HepG2 (cell line): ENCODE measurements at regions not wholly inside any gene's neighbourhood (a gene's known extent, or its start where the extent isn't known, plus 50 kb on each side); places are given as distances from the start of the nearest gene placed in this dataset.

Experiments
- ATAC-seq: fragments of 200-7000 bp; cut with Tn5 transposase; 3 replicates; pipeline ENCODE4 v1.9.1; 2020; ENCODE audit warnings: mild to moderate bottlenecking, moderate library complexity
- BruUV-seq: library from RNA; stranded (reverse); fragments of 400-500 nt; replicated peaks from 2 replicates; lab custom pipeline; 2021; lab: Mats Ljungman, UMichigan
- CTCF ChIA-PET: fragments of 300-600 bp; formaldehyde crosslinking; extraction: SDS; loops from one replicate; lab custom pipeline; 2021; ENCODE audit warnings: low total read pairs, inconsistent platforms, low intra/inter-chr PET ratio; lab: Yijun Ruan, JAX
- POLR2A ChIA-PET: fragments of 350-600 bp; sonication (Branson Sonifier 250); formaldehyde crosslinking; loops from one replicate; lab custom pipeline; 2020; ENCODE audit warnings: antibody characterized with exemption, inconsistent platforms; lab: Yijun Ruan, JAX
- DNase-seq: peaks from one replicate; pipeline ENCODE4 v3.0.0-alpha.2; 2015; ENCODE audit warnings: low spot score
- FAIRE-seq: peaks from 3 replicates; lab custom pipeline; 2011; peaks lifted over from hg19 to GRCh38; lab: Jason Lieb, UNC
- H2AFZ ChIP-seq: one replicate; pipeline ENCODE4 v1.6.1; 2011; ENCODE audit warnings: low read length, inconsistent platforms
- H3K27ac ChIP-seq: fragments of 300-600 bp; 3 replicates; pipeline ENCODE4 v1.8.0; 2011; ENCODE audit warnings: mixed run types, mild to moderate bottlenecking, mixed read lengths, low read length, inconsistent platforms; ENCODE audit not compliant: insufficient read depth; ENCODE audit errors: extremely low read length
- H3K27me3 ChIP-seq, 2 experiments: fragments of 200-600 bp in 1 of 2; 2 replicates in 1 of 2; 3 replicates in 1 of 2; pipeline versions ENCODE4 v1.6.0 to v1.8.0; 2011; ENCODE audit warnings: low read length in 2 of 2, mild to moderate bottlenecking in 2 of 2, moderate library complexity in 2 of 2, inconsistent platforms in 1 of 2; ENCODE audit not compliant: insufficient read depth in 2 of 2, control insufficient read depth in 1 of 2
- H3K36me3 ChIP-seq, 2 experiments: fragments of 200-600 bp in 1 of 2; replicated peaks in 1 of 2; 2 replicates in 1 of 2; 3 replicates in 1 of 2; pipeline versions ENCODE4 v1.5.1 to v1.8.0; 2011; ENCODE audit warnings: low read length in 2 of 2, inconsistent platforms in 1 of 2; ENCODE audit not compliant: insufficient read depth in 2 of 2, control insufficient read depth in 1 of 2
- H3K4me1 ChIP-seq: 2 replicates; pipeline ENCODE4 v1.5.1; 2012; ENCODE audit warnings: low read length, inconsistent platforms; ENCODE audit not compliant: insufficient read depth
- H3K4me2 ChIP-seq: 2 replicates; pipeline ENCODE4 v1.6.0; 2011; ENCODE audit warnings: low read depth, low read length, inconsistent platforms
- H3K4me3 ChIP-seq, 3 experiments: fragments of 200-600 bp in 1 of 3; sonication (generic), shearing (Covaris generic) in 1 of 3; replicated peaks in 1 of 3; 2 replicates each; pipeline ENCODE4 v1.5.1; 2011 to 2016; ENCODE audit warnings: low read length in 3 of 3, inconsistent platforms in 2 of 3, low read depth in 2 of 3, mild to moderate bottlenecking in 2 of 3, control low read depth in 1 of 3, mixed read lengths in 1 of 3; ENCODE audit not compliant: insufficient read depth in 1 of 3
- H3K79me2 ChIP-seq: one replicate; pipeline ENCODE4 v1.6.1; 2011; ENCODE audit warnings: low read length, inconsistent platforms; ENCODE audit not compliant: insufficient read depth
- H3K9ac ChIP-seq: 2 replicates; pipeline ENCODE4 v1.6.0; 2011; ENCODE audit warnings: mild to moderate bottlenecking, low read depth, low read length, inconsistent platforms; ENCODE audit not compliant: insufficient read depth
- H3K9me3 ChIP-seq: 2 replicates; pipeline ENCODE4 v1.5.1; 2012; ENCODE audit warnings: mild to moderate bottlenecking, low read length
- H4K20me1 ChIP-seq: 2 replicates; pipeline ENCODE4 v1.6.0; 2011; ENCODE audit warnings: inconsistent platforms, mild to moderate bottlenecking, low read length, moderate library complexity; ENCODE audit not compliant: insufficient read depth
- BORCS8-MEF2B ChIP-seq: sonication (generic); formaldehyde crosslinking; IDR thresholded peaks from 2 replicates; pipeline ENCODE4 v1.8.0; 2022; ENCODE audit warnings: mild to moderate bottlenecking, missing genetic modification reagents
- PCBP1 ChIP-seq: fragments of 200-400 bp; formaldehyde crosslinking; IDR thresholded peaks from 2 replicates; pipeline ENCODE4 v1.6.1; 2017; ENCODE audit warnings: mild to moderate bottlenecking, low read depth, low read length, borderline replicate concordance
- ZFP1 ChIP-seq: IDR thresholded peaks from 2 replicates; pipeline ENCODE4 v1.6.1; 2016
- ZNF12 ChIP-seq: sonication (generic); formaldehyde crosslinking; IDR thresholded peaks from 2 replicates; pipeline ENCODE4 v1.5.0; 2020; ENCODE audit warnings: missing genetic modification reagents
- ZNF224 ChIP-seq: sonication (generic); formaldehyde crosslinking; IDR thresholded peaks from 2 replicates; pipeline ENCODE4 v1.5.0; 2020; ENCODE audit warnings: mild to moderate bottlenecking, missing genetic modification reagents
- ZNF382 ChIP-seq: sonication (generic); formaldehyde crosslinking; IDR thresholded peaks from 2 replicates; pipeline ENCODE4 v1.5.0; 2020; ENCODE audit warnings: missing genetic modification reagents, mild to moderate bottlenecking, borderline replicate concordance
- ZNF605 ChIP-seq: sonication (generic); formaldehyde crosslinking; IDR thresholded peaks from 2 replicates; pipeline ENCODE4 v1.8.0; 2022; ENCODE audit warnings: mild to moderate bottlenecking, missing genetic modification reagents
- ZNF619 ChIP-seq: sonication (generic); formaldehyde crosslinking; IDR thresholded peaks from 2 replicates; pipeline ENCODE4 v1.4.0; 2020; ENCODE audit warnings: mild to moderate bottlenecking, missing genetic modification reagents
- WGBS: methylation state at CpG from one replicate; pipeline ENCODE4 v1.1.6; 2017; ENCODE audit warnings: low lambda C conversion rate; 5-methylcytosine and 5-hydroxymethylcytosine counted together
- in situ Hi-C: cut with HindIII; loops from 2 replicates; pipeline ENCODE4 v1.10.0; 2017; ENCODE audit warnings: low pct_unique_long_range_greater_than_20kb; ENCODE audit not compliant: extremely low pct_ligation_motif_present
- intact Hi-C: fragments of 100-400 bp; cut with micrococcal nuclease; formaldehyde crosslinking; loops from one replicate; pipeline ENCODE4 v1.10.0; 2022; ENCODE audit not compliant: unreplicated experiment
- TF ChIP-seq, protein P1 (sequence below): sonication (generic); formaldehyde crosslinking; IDR thresholded peaks from 2 replicates; pipeline ENCODE4 v1.5.0; 2020; ENCODE audit warnings: missing genetic modification reagents, mild to moderate bottlenecking, borderline replicate concordance
- TF ChIP-seq, protein P2 (sequence below): sonication (generic); formaldehyde crosslinking; IDR thresholded peaks from 2 replicates; pipeline ENCODE4 v1.4.0; 2020; ENCODE audit warnings: missing genetic modification reagents, borderline replicate concordance
- TF ChIP-seq, protein P3 (sequence below): sonication (generic); formaldehyde crosslinking; IDR thresholded peaks from 2 replicates; pipeline ENCODE4 v1.5.1; 2020; ENCODE audit warnings: missing genetic modification reagents, mild to moderate bottlenecking, borderline replicate concordance
- TF ChIP-seq, protein P4 (sequence below): sonication (generic); formaldehyde crosslinking; IDR thresholded peaks from 2 replicates; pipeline ENCODE4 v1.8.0; 2022; ENCODE audit warnings: low read depth, missing genetic modification reagents
- TF ChIP-seq, protein P5 (sequence below): sonication (generic); formaldehyde crosslinking; IDR thresholded peaks from 2 replicates; pipeline ENCODE4 v1.5.0; 2020; ENCODE audit warnings: missing genetic modification reagents, mild to moderate bottlenecking, borderline replicate concordance
- TF ChIP-seq, protein P6 (sequence below): sonication (generic); formaldehyde crosslinking; IDR thresholded peaks from 2 replicates; pipeline ENCODE4 v1.4.0; 2020; ENCODE audit warnings: mild to moderate bottlenecking, missing genetic modification reagents

DNA sequence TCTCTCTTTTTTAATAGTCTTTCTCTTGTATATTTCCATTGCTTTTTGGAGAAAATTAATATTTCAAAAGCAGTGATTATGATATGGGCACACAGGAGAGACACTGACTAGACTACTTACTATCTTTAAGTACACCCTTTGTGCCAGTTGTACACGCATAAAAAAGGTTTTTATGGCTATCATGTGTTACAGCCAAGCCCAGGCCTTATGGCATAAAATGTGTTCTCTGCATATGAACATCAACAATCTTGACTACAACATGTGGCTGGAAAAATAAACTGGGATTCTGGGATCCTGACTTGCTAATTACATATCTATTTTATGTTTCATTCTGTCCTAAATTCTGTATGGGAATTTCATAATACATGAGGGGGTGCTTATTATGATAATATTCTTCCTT is 1401.8 kb downstream of the SLITRK5 start (continued):
- TF ChIP-seq, protein P1, sequence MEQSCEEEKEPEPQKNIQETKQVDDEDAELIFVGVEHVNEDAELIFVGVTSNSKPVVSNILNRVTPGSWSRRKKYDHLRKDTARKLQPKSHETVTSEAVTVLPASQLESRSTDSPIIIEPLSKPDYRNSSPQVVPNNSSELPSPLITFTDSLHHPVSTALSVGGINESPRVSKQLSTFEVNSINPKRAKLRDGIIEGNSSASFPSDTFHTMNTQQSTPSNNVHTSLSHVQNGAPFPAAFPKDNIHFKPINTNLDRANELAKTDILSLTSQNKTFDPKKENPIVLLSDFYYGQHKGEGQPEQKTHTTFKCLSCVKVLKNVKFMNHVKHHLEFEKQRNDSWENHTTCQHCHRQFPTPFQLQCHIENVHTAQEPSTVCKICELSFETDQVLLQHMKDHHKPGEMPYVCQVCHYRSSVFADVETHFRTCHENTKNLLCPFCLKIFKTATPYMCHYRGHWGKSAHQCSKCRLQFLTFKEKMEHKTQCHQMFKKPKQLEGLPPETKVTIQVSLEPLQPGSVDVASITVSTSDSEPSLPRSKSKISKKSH, result no peak
- TF ChIP-seq, protein P2, sequence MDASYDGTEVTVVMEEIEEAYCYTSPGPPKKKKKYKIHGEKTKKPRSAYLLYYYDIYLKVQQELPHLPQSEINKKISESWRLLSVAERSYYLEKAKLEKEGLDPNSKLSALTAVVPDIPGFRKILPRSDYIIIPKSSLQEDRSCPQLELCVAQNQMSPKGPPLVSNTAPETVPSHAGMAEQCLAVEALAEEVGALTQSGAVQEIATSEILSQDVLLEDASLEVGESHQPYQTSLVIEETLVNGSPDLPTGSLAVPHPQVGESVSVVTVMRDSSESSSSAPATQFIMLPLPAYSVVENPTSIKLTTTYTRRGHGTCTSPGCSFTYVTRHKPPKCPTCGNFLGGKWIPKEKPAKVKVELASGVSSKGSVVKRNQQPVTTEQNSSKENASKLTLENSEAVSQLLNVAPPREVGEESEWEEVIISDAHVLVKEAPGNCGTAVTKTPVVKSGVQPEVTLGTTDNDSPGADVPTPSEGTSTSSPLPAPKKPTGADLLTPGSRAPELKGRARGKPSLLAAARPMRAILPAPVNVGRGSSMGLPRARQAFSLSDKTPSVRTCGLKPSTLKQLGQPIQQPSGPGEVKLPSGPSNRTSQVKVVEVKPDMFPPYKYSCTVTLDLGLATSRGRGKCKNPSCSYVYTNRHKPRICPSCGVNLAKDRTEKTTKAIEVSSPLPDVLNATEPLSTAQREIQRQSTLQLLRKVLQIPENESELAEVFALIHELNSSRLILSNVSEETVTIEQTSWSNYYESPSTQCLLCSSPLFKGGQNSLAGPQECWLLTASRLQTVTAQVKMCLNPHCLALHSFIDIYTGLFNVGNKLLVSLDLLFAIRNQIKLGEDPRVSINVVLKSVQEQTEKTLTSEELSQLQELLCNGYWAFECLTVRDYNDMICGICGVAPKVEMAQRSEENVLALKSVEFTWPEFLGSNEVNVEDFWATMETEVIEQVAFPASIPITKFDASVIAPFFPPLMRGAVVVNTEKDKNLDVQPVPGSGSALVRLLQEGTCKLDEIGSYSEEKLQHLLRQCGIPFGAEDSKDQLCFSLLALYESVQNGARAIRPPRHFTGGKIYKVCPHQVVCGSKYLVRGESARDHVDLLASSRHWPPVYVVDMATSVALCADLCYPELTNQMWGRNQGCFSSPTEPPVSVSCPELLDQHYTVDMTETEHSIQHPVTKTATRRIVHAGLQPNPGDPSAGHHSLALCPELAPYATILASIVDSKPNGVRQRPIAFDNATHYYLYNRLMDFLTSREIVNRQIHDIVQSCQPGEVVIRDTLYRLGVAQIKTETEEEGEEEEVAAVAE, result no peak
- TF ChIP-seq ZNF619, result no peak

DNA sequence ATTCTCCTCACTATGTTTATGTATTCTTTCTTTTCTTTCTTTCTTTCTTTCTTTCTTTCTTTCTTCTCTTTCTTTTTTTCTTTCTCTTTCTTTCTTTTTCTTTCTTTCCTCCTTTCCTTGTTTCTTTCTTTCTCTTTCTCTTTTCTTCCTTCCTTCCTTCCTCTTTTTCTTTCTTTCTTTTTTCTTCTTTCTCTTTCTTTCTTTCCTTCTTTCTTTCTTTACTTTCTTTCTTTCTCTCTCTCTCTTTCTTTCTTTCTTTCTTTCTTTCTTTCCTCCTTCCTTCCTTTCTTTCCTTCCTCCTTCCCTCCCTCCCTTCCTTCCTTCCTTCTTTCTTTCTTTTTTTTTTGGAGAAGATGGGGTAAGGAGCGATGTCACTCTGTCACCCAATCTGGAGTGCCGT is 1405.5 kb downstream of the SLITRK5 start:
- DNase-seq (no peak), ATAC-seq (no peak), FAIRE-seq (no peak)
- Histone ChIP-seq H3K36me3 (no peaks in the 10 kb centered on the region), H3K27ac (no peak overlapping the region), H3K27me3 (no peaks in the 10 kb centered on the region), H3K4me2 (no peak overlapping the region), H3K79me2 (no peaks in the 10 kb centered on the region), H3K4me1 (no peaks in the 10 kb centered on the region), H2AFZ (no peak overlapping the region), H4K20me1 (no peaks in the 10 kb centered on the region), H3K4me3 (no peak overlapping the region), H3K9ac (no peak overlapping the region), H3K9me3 (no peaks in the 10 kb centered on the region)
- WGBS, result 25% methylated on average over 2 of the region's 2 CpGs
- POLR2A ChIA-PET, result no interaction called here
- in situ Hi-C loops (no loop called here), intact Hi-C loops (no loop called here)
- BruUV-seq, result no TSS peak
- CTCF ChIA-PET, result no interaction called here
- TF ChIP-seq, protein P3, sequence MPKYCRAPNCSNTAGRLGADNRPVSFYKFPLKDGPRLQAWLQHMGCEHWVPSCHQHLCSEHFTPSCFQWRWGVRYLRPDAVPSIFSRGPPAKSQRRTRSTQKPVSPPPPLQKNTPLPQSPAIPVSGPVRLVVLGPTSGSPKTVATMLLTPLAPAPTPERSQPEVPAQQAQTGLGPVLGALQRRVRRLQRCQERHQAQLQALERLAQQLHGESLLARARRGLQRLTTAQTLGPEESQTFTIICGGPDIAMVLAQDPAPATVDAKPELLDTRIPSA (CRISPR knock-in tag), result no peak
- TF ChIP-seq ZNF12 (CRISPR knock-in tag) (no peak), BORCS8-MEF2B (CRISPR knock-in tag) (no peak), ZFP1 (CRISPR knock-in tag) (no peak), ZNF224 (no peak), PCBP1 (no peak), ZNF605 (CRISPR knock-in tag) (no peak), ZNF382 (CRISPR knock-in tag) (no peak)
- TF ChIP-seq, protein P4, sequence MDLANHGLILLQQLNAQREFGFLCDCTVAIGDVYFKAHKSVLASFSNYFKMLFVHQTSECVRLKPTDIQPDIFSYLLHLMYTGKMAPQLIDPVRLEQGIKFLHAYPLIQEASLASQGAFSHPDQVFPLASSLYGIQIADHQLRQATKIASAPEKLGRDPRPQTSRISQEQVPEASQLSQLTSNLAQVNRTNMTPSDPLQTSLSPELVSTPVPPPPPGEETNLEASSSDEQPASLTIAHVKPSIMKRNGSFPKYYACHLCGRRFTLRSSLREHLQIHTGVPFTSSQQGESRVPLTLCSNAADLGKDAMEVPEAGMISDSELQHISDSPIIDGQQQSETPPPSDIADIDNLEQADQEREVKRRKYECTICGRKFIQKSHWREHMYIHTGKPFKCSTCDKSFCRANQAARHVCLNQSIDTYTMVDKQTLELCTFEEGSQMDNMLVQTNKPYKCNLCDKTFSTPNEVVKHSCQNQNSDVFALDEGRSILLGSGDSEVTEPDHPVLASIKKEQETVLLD, result no peak
- TF ChIP-seq, protein P5, sequence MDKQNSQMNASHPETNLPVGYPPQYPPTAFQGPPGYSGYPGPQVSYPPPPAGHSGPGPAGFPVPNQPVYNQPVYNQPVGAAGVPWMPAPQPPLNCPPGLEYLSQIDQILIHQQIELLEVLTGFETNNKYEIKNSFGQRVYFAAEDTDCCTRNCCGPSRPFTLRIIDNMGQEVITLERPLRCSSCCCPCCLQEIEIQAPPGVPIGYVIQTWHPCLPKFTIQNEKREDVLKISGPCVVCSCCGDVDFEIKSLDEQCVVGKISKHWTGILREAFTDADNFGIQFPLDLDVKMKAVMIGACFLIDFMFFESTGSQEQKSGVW, result no peak
- TF ChIP-seq, protein P6, sequence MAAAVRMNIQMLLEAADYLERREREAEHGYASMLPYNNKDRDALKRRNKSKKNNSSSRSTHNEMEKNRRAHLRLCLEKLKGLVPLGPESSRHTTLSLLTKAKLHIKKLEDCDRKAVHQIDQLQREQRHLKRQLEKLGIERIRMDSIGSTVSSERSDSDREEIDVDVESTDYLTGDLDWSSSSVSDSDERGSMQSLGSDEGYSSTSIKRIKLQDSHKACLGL, result no peak
